Mammary epithelial cell (primary cell): ENCODE measurements at regions not wholly inside any gene's neighbourhood (a gene's known extent, or its start where the extent isn't known, plus 50 kb on each side); places are given as distances from the start of the nearest gene placed in this dataset.
"Not testable (repeated sequence)": the region's sequence is repeated elsewhere in the genome, so short reads cannot be mapped to it uniquely, and the experiment has no call there.

ENCODE experiments used
- EZH2 ChIP-seq: IDR thresholded peaks from 2 replicates; pipeline ENCODE4 v1.6.1; 2012; ENCODE audit warnings: low read length, inconsistent platforms, borderline replicate concordance
- TF ChIP-seq, protein P1 (sequence below), 2 donors: IDR thresholded peaks in 1 of 2; conservative IDR thresholded peaks in 1 of 2; 2 replicates each; pipeline ENCODE4 v1.5.1; 2011 to 2012; ENCODE audit warnings: inconsistent platforms in 2 of 2, low read length in 2 of 2, mild to moderate bottlenecking in 2 of 2, control low read depth in 1 of 2, low read depth in 1 of 2; ENCODE audit not compliant: insufficient read depth in 1 of 2; ENCODE audit errors: extremely low read depth in 1 of 2

DNA sequence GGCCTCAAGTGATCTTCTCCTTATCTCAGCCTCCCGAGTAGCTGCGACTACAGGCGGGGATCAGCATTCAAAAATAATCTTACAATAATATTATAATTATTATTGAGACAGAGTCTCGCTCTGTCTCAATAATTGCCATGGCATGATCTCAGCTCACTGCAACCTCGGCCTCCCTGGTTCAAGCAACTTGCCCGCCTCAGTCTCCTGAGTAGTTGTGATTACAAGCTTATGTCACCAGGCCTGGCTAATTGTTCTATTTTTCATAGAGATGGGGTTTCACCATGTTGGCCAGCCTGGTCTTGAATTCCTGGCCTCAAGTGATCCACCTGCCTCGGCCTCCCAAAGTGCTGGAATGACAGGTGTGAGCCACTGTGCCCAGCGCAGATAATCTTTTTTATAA is 1944.8 kb upstream of the DEFB115 start:
- TF ChIP-seq, protein P1, sequence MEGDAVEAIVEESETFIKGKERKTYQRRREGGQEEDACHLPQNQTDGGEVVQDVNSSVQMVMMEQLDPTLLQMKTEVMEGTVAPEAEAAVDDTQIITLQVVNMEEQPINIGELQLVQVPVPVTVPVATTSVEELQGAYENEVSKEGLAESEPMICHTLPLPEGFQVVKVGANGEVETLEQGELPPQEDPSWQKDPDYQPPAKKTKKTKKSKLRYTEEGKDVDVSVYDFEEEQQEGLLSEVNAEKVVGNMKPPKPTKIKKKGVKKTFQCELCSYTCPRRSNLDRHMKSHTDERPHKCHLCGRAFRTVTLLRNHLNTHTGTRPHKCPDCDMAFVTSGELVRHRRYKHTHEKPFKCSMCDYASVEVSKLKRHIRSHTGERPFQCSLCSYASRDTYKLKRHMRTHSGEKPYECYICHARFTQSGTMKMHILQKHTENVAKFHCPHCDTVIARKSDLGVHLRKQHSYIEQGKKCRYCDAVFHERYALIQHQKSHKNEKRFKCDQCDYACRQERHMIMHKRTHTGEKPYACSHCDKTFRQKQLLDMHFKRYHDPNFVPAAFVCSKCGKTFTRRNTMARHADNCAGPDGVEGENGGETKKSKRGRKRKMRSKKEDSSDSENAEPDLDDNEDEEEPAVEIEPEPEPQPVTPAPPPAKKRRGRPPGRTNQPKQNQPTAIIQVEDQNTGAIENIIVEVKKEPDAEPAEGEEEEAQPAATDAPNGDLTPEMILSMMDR (conservative IDR thresholded peaks at IDR 0.05 in 1 of 2, IDR thresholded peaks at IDR 0.05 in 1 of 2; ENCODE audit: extremely low read depth in 1 of 2, insufficient read depth in 1 of 2, low read depth in 1 of 2, low read length in 2 of 2): not testable (repeated sequence)
- not testable (repeated sequence) for TF ChIP-seq EZH2
